Motor neuron (in vitro differentiated cells): ENCODE measurements at regions not wholly inside any gene's neighbourhood (a gene's known extent, or its start where the extent isn't known, plus 50 kb on each side); places are given as distances from the start of the nearest gene placed in this dataset.
A peak's percentile ranks its signal among the peaks of the same experiment; 100 is the strongest.

Experiments used
- ATAC-seq, 8 experiments: fragments of 200-7000 bp; cut with Tn5 transposase; replicated peaks in 6 of 8; 2 replicates each; pipeline ENCODE4 v1.8.0; 2021; ENCODE audit warnings: mild to moderate bottlenecking in 8 of 8, moderate library complexity in 8 of 8
- H3K27ac ChIP-seq, 2 donors: fragments of 250-450 bp; sonication (Bioruptor Pico); 2 replicates each; pipeline ENCODE4 v1.9.0; 2021; ENCODE audit warnings: antibody characterized with exemption in 2 of 2, mild to moderate bottlenecking in 2 of 2, moderate library complexity in 1 of 2
- H3K4me1 ChIP-seq, 2 donors: fragments of 250-450 bp; sonication (Bioruptor Pico); replicated peaks in 1 of 2; 2 replicates each; pipeline ENCODE4 v1.6.1; 2021; ENCODE audit warnings: antibody characterized with exemption in 2 of 2, mild to moderate bottlenecking in 2 of 2, moderate library complexity in 1 of 2
- H3K4me3 ChIP-seq, 5 donors: fragments of 250-450 bp; sonication (Bioruptor Pico); 2 replicates each; pipeline ENCODE4 v1.9.0; 2021; ENCODE audit warnings: antibody characterized with exemption in 5 of 5, mild to moderate bottlenecking in 5 of 5, moderate library complexity in 4 of 5
- WGBS, 10 experiments: fragments of 450-650 bp; shearing (Covaris generic); methylation state at CpG; one replicate each; pipeline ENCODE4 v1.0.0; 2022; 5-methylcytosine and 5-hydroxymethylcytosine counted together
- in situ Hi-C, 9 experiments: fragments of 400-800 bp; cut with MboI; loops; one replicate each; pipeline ENCODE4 v1.15.0; 2021; ENCODE audit warnings: low sequenced_read_pairs in 9 of 9, low pct_unique_long_range_greater_than_20kb in 2 of 9; ENCODE audit not compliant: unreplicated experiment in 9 of 9

DNA sequence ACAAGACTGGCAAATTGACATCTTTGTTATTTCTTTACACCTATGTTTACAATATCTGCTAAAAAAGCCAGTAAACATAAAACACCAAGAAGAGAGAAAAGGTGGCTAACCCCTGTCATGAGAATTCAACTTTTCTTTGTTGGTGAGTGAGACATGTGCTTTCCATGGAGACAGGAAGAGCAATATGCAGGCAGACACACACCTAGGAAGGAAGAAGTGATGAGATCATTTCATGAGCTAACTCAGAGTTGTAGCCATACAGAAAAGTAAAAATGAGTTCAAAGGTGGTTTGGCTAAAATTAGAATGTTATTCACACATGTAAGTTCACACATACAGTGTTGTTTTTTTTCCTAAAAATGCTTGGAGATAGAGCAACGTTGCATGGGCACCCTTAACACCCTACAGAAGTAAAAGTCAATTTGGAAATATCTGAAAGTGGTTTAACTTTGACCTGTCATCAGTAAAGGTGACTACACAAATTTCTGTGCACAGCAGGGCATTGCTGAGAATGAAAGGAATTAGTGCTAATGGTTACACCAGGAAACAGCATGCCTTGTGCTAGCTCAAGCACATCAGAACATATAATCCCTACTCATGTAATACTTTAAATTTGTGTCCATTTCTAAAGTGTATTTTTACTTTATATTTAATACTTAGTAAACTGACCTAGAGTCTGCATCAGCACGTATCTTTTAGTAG, 557.6 kb downstream of the CBLN2 start:
- no peaks in the 10 kb centered on the region for H3K4me1 ChIP-seq
- no peak overlapping the region for H3K27ac ChIP-seq
- 5 to 100% (median 90%) methylated on average over 1 to 2 of the region's 2 CpGs; no CpG with 5 or more reads in 1 of the 10 experiments for WGBS, 10 experiments
- in situ Hi-C loops: no loop called here
- no peak overlapping the region for H3K4me3 ChIP-seq
- ATAC-seq: peak in 1 of 8 experiments; percentile 24

DNA sequence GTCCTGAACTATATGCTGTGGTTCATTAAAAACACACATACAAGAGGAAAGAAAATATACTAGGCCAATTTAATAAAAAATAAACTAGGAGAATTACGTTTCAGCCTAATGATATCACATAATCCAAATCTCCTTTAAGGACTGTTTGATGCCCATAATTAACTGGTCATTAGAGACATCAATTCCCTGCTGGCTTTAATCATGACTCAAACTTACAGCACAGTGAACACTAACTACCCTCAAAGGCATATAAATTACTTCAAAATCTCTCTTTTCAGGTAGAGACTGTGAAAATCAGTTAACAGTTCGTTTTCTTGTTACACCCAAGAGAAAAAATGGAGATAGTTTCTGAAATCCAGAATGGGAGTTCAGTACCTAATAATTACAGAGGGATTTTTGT, 567.4 kb downstream of the CBLN2 start:
- in situ Hi-C loops: no loop called here
- ATAC-seq: peak in 1 of 8 experiments; percentile 56
- Histone ChIP-seq H3K27ac (no peak overlapping the region), H3K4me1 (peaks cover 0 to 10% of the 10 kb centered on the region in 2 donors), H3K4me3 (no peak overlapping the region)
- 0 to 50% (median 33%) methylated on average over 1 to 2 of the region's 2 CpGs; no CpG with 5 or more reads in 1 of the 10 experiments for WGBS, 10 experiments

DNA sequence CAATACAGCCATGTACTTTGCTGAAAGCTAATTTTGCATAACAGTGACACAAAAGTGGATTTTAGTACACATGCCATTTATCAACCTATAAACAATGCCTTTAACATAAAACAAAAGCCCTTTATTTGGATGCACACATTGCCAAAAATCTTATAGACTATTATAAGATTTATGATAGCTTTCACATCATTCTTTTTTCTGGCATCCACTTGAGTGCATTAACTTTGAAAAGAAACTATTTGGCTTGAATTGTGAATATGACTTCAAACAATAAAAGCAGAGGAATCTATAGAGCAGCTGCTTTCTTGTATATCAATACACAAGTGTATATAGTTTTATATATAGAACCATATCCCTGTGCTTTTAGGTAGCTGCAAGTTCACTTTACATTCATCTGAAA, 577.4 kb downstream of the CBLN2 start:
- H3K27ac ChIP-seq: no peak overlapping the region
- in situ Hi-C loops: no loop called here
- H3K4me1 ChIP-seq: no peaks in the 10 kb centered on the region
- no peak for ATAC-seq
- H3K4me3 ChIP-seq: no peak overlapping the region

GRCh38 chr18:71958605-71959004, 585.5 kb downstream of the CBLN2 start:
- WGBS, 10 experiments: 0 to 100% (median 68%) methylated on average over 1 to 2 of the region's 2 CpGs
- Histone ChIP-seq H3K4me3 (no peak overlapping the region), H3K27ac (no peak overlapping the region), H3K4me1 (no peaks in the 10 kb centered on the region)
- in situ Hi-C loops: no loop called here
- peak in 4 of 8 experiments; percentile 43 to 84 (median 56) for ATAC-seq

DNA sequence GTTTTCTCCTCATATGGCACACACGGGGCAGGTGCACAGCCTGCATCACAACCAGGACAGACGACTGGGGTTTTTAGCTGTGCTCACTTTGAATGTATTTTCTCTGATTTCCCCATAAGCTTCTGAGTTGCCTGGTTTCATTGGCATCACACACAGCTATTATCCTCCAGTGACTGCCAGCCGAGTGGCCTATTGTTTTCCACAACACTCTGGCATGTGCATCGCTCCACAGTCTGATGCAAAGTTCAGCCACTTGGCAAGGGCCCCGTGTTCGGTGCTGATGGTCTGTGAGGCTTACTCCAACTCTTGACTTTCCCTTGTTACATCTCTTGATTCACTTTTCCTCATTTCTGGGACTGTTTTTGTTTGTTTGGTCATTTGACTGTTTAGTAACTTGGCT, 593.1 kb downstream of the CBLN2 start:
- peak in 2 of 8 experiments; percentile 41 to 50 for ATAC-seq
- Histone ChIP-seq H3K4me3 (no peak overlapping the region), H3K27ac (no peak overlapping the region), H3K4me1 (no peaks in the 10 kb centered on the region)
- 9 to 94% (median 69%) methylated on average over 2 to 6 of the region's 6 CpGs; no CpG with 5 or more reads in 2 of the 10 experiments for WGBS, 10 experiments
- in situ Hi-C loops: no loop called here

GRCh38 chr18:71942433-71942832, 601.7 kb downstream of the CBLN2 start:
- Histone ChIP-seq H3K4me1 (no peaks in the 10 kb centered on the region), H3K4me3 (no peak overlapping the region), H3K27ac (no peak overlapping the region)
- ATAC-seq: no peak
- 0 to 100% (median 57%) methylated on average over 1 of the region's 1 CpG; no CpG with 5 or more reads in 5 of the 10 experiments for WGBS, 10 experiments
- in situ Hi-C loops: no loop called here

DNA sequence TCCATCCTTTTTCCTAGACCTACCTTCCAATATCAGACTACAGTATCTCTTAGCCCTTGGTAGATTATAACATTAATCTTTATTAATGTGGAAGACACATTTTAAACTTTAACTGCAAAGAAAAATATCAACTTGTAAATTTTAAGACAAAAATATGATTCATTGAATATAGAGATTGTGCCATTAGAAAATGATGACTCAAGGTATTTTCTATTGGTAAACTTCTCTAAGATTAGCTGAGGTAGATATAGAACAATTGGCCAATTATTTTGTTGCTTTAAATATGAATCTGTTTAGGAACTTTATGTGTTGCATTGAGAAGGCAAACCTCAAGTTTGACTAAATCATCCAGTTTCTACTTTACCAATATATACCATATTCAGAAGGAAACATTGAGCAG, 604.7 kb downstream of the CBLN2 start:
- no peak for ATAC-seq
- Histone ChIP-seq H3K4me1 (no peaks in the 10 kb centered on the region), H3K27ac (no peak overlapping the region), H3K4me3 (no peak overlapping the region)
- in situ Hi-C loops: no loop called here

- H3K27ac ChIP-seq: no peak overlapping the region
- H3K4me1 ChIP-seq: no peaks in the 10 kb centered on the region
- no peak overlapping the region for H3K4me3 ChIP-seq
- in situ Hi-C loops: no loop called here
- ATAC-seq: no peak
- 0 to 100% (median 69%) methylated on average over 1 to 2 of the region's 2 CpGs; no CpG with 5 or more reads in 1 of the 10 experiments for WGBS, 10 experiments
These were observed 607.4 kb downstream of the CBLN2 start for GRCh38 chr18:71936744-71937143.

DNA sequence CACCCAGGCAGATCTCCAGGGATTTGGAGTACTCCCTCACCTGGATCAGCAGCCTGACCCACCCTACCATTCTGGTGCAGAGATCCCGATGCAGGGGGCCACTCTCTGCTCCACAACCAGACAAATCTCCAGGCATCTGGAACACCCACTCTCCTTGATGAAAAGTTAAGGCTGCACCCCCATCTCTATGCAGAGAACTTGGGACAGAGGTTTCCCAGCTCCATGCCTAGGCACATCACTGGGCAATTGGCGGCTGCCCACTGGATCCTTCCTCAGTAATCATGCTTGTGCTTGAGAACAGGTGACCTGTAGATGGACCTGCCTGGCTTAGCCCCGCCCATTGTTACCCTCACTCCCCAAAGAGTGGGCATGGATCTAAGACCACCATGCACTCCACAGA, 624.9 kb downstream of the CBLN2 start:
- in situ Hi-C loops: no loop called here
- no peak overlapping the region for H3K27ac ChIP-seq
- H3K4me1 ChIP-seq: no peaks in the 10 kb centered on the region
- no peak for ATAC-seq
- WGBS, 10 experiments: 0 to 100% (median 62%) methylated on average over 1 to 2 of the region's 3 CpGs; no CpG with 5 or more reads in 6 of the 10 experiments
- H3K4me3 ChIP-seq: no peak overlapping the region

- peaks cover 0 to 2% of the 10 kb centered on the region in 2 donors for H3K4me1 ChIP-seq
- H3K27ac ChIP-seq: no peak overlapping the region
- no peak for ATAC-seq
- in situ Hi-C loops: no loop called here
- WGBS, 10 experiments: 17 to 100% (median 60%) methylated on average over 1 of the region's 1 CpG; no CpG with 5 or more reads in 3 of the 10 experiments
- H3K4me3 ChIP-seq: no peak overlapping the region
These were observed 630.5 kb downstream of the CBLN2 start for GRCh38 chr18:71913641-71914040.

GRCh38 chr18:71902482-71902881, 641.7 kb downstream of the CBLN2 start:
- Histone ChIP-seq H3K4me3 (no peak overlapping the region), H3K27ac (no peak overlapping the region), H3K4me1 (peaks cover 0 to 6% of the 10 kb centered on the region in 2 donors)
- WGBS, 10 experiments: 0 to 60% (median 29%) methylated on average over 1 of the region's 1 CpG; no CpG with 5 or more reads in 4 of the 10 experiments
- ATAC-seq: peak in 5 of 8 experiments; percentile 74 to 98 (median 96)
- in situ Hi-C loops: no loop called here

DNA sequence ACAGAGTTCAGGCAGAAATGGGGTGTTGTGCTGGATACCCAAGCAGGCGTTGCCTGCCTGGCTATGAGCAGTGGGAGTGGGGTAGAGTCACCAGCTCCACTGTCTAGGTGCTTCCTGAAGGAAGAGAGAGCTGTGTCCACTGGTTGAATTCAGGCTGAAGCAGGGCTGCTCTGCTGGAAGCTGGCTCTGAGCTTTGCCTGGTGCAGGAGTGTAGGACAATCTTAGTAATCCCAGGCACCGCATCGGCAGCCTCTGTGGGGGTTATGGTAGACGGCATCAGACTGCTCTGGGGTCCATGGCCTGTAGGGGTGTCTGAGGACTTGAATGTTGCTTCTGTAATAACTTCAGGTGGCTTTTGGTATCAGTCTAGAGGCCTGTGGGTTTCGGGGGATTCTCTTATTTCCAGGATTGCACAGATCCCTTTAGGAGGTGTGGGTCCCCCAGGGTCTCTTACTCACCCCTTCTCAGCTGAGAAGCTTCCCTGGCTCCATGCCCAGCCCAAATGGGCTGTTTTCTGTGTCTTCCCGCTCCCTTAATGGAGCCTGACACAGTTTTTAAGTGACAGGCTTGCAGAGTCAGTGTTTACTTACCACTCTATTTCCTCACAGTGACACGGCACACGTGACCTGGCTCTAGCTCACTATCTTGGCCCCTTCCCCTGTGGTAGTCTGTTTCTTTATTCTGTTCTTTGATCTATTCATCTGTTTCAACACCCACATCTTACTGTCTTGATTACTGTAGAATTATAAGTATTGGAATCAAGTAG, 644.3 kb downstream of the CBLN2 start:
- Histone ChIP-seq H3K4me1 (peaks cover 0 to 6% of the 10 kb centered on the region in 2 donors), H3K4me3 (no peak overlapping the region), H3K27ac (no peak overlapping the region)
- 18 to 90% (median 68%) methylated on average over 2 to 4 of the region's 8 CpGs; no CpG with 5 or more reads in 3 of the 10 experiments for WGBS, 10 experiments
- in situ Hi-C loops: no loop called here
- peak in 4 of 8 experiments; percentile 39 to 53 (median 46) for ATAC-seq

DNA sequence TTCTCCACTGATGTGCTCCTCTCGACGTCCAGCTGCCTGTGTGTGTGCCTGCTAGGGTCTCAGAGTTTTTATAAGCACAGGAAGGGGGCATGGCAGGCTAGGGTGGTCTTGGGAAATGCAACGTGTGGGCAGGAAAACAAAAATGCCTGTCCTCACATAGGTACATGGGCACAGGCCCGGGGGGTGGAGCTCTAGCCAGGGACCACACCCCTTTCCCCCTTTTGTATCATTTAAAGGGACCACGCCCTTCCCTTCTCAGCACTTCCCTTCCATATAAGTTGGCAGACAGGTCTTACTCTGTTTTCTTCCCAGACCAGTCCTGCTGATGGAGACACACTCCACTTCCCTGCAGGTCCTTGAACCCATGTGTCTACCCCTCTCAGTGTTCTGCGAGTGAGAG, 645.0 kb downstream of the CBLN2 start:
- in situ Hi-C loops: no loop called here
- Histone ChIP-seq H3K4me3 (no peak overlapping the region), H3K4me1 (peaks cover 0 to 6% of the 10 kb centered on the region in 2 donors), H3K27ac (no peak overlapping the region)
- 0 to 82% (median 45%) methylated on average over 1 to 6 of the region's 6 CpGs; no CpG with 5 or more reads in 2 of the 10 experiments for WGBS, 10 experiments
- ATAC-seq: no peak
